Nephron (organoid): ENCODE measurements at regions not wholly inside any gene's neighbourhood (a gene's known extent, or its start where the extent isn't known, plus 50 kb on each side); places are given as distances from the start of the nearest gene placed in this dataset.

Experiments
- H3K27ac Mint-ChIP-seq, 3 experiments: 2 replicates each; pipeline ENCODE4 v1.8.0; 2020; ENCODE audit warnings: mixed read lengths in 3 of 3, mild to moderate bottlenecking in 2 of 3, moderate library complexity in 1 of 3
- H3K27me3 Mint-ChIP-seq: 2 replicates; pipeline ENCODE4 v1.8.0; 2021; ENCODE audit warnings: low read depth, mild to moderate bottlenecking, moderate library complexity, mixed read lengths
- H3K36me3 Mint-ChIP-seq: 2 replicates; pipeline ENCODE4 v1.8.0; 2020; ENCODE audit warnings: low read depth, mixed read lengths
- H3K4me1 Mint-ChIP-seq: 2 replicates; pipeline ENCODE4 v1.8.0; 2020; ENCODE audit warnings: mixed read lengths
- H3K4me3 Mint-ChIP-seq, 3 experiments: 2 replicates each; pipeline ENCODE4 v1.8.0; 2020; ENCODE audit warnings: mild to moderate bottlenecking in 3 of 3, mixed read lengths in 3 of 3, moderate library complexity in 2 of 3
- H3K9me3 Mint-ChIP-seq: 2 replicates; pipeline ENCODE4 v1.8.0; 2020; ENCODE audit warnings: mixed read lengths
- CTCF ChIP-seq, 3 experiments: fragments of 200-600 bp; sonication (generic); IDR thresholded peaks; one replicate each; pipeline ENCODE4 v1.5.0; 2021; ENCODE audit warnings: antibody characterized with exemption in 3 of 3; ENCODE audit not compliant: unreplicated experiment in 3 of 3

GRCh38 chr7:106775975-106776607 is 89.0 kb upstream of the PIK3CG start:
- Mint-ChIP-seq H3K27ac (no peak overlapping the region), H3K27me3 (no peaks in the 10 kb centered on the region), H3K4me3 (no peak overlapping the region), H3K9me3 (no peaks in the 10 kb centered on the region), H3K36me3 (no peaks in the 10 kb centered on the region), H3K4me1 (no peaks in the 10 kb centered on the region)
- no peak for TF ChIP-seq CTCF (IDR thresholded peaks at IDR 0.05; ENCODE audit: unreplicated experiment in 3 of 3)

- Mint-ChIP-seq H3K9me3 (no peaks in the 10 kb centered on the region), H3K36me3 (no peaks in the 10 kb centered on the region), H3K4me3 (no peak overlapping the region), H3K4me1 (no peaks in the 10 kb centered on the region), H3K27ac (no peak overlapping the region), H3K27me3 (no peaks in the 10 kb centered on the region)
- TF ChIP-seq CTCF (IDR thresholded peaks at IDR 0.05; ENCODE audit: unreplicated experiment in 3 of 3) = no peak
These were observed 88.3 kb upstream of the PIK3CG start for GRCh38 chr7:106776618-106777347.

GRCh38 chr7:106777674-106778299 is 87.3 kb upstream of the PIK3CG start:
- H3K4me3 Mint-ChIP-seq = no peak overlapping the region

GRCh38 chr7:106778656-106779250 is 86.3 kb upstream of the PIK3CG start:
- H3K4me1 Mint-ChIP-seq = no peaks in the 10 kb centered on the region

More at GRCh38 chr7:106777674-106778299, 87.3 kb upstream of the PIK3CG start:
- no peak overlapping the region for H3K27ac Mint-ChIP-seq
- no peaks in the 10 kb centered on the region for H3K4me1 Mint-ChIP-seq
- no peaks in the 10 kb centered on the region for H3K27me3 Mint-ChIP-seq
- no peaks in the 10 kb centered on the region for H3K9me3 Mint-ChIP-seq
- H3K36me3 Mint-ChIP-seq = no peaks in the 10 kb centered on the region
- no peak for TF ChIP-seq CTCF (IDR thresholded peaks at IDR 0.05; ENCODE audit: unreplicated experiment in 3 of 3)

GRCh38 chr7:106779877-106780276 is 85.2 kb upstream of the PIK3CG start:
- no peaks in the 10 kb centered on the region for H3K4me1 Mint-ChIP-seq
- TF ChIP-seq CTCF (IDR thresholded peaks at IDR 0.05; ENCODE audit: unreplicated experiment in 3 of 3) = no peak
- no peak overlapping the region for H3K27ac Mint-ChIP-seq
- H3K4me3 Mint-ChIP-seq = no peak overlapping the region
- H3K36me3 Mint-ChIP-seq = no peaks in the 10 kb centered on the region
- peaks cover 5% of the 10 kb centered on the region for H3K27me3 Mint-ChIP-seq
- no peaks in the 10 kb centered on the region for H3K9me3 Mint-ChIP-seq

More at GRCh38 chr7:106778656-106779250, 86.3 kb upstream of the PIK3CG start:
- H3K9me3 Mint-ChIP-seq = no peaks in the 10 kb centered on the region
- no peak overlapping the region for H3K27ac Mint-ChIP-seq
- H3K36me3 Mint-ChIP-seq = no peaks in the 10 kb centered on the region
- no peak for TF ChIP-seq CTCF (IDR thresholded peaks at IDR 0.05; ENCODE audit: unreplicated experiment in 3 of 3)
- H3K27me3 Mint-ChIP-seq = no peaks in the 10 kb centered on the region
- no peak overlapping the region for H3K4me3 Mint-ChIP-seq
